Fibroblast of skin of right biceps (primary cell): ENCODE measurements at regions not wholly inside any gene's neighbourhood (a gene's known extent, or its start where the extent isn't known, plus 50 kb on each side); places are given as distances from the start of the nearest gene placed in this dataset.

Experiments
- DNase-seq: peaks from one replicate; pipeline ENCODE4 v3.0.0-alpha.2; 2013

- DNase-seq = peak; percentile 46
Observed at GRCh38 chr13:34506796-34507195, 435.3 kb upstream of the NBEA start.

GRCh38 chr13:34507630-34508029 is 434.4 kb upstream of the NBEA start:
- no peak for DNase-seq

GRCh38 chr13:34512817-34513216 is 429.3 kb upstream of the NBEA start:
- no peak for DNase-seq

DNA sequence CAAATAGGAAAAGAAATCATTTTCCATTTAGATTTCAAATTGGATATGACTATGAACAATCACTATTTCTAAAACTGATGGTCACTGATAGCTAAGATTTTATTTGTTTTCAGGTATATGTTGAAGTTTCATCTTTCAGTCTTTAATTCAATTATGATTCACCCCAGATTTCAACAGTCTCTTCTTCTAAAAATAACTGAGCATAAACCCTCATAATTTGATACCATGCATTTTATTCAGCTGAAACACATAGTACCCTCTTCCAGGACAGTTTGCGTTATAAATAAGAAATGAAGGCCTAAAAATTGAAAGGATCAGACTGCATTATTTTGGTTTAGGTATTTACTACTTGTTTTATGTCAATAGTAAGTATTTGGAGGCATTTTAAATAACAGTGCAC is 428.5 kb upstream of the NBEA start:
- DNase-seq = no peak

DNA sequence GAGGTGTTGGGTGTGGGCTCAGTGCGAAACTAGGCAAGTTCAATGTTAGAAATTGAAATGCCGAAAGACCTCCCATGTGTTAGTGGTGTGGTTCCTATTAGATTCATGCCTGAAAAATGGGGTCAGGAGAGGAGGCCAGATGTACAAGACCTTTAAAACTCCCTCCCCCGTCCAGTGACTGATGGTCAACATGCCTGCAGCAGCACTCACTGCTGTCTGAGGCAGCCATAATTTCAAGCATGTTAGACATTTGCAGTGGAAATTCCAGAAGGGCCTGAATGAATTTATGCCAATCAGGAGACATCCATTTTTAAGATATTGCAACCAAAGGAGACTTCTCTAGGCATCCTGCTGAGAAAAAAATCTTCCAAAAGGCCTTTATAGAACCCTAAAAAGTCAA is 426.9 kb upstream of the NBEA start:
- DNase-seq = no peak

DNA sequence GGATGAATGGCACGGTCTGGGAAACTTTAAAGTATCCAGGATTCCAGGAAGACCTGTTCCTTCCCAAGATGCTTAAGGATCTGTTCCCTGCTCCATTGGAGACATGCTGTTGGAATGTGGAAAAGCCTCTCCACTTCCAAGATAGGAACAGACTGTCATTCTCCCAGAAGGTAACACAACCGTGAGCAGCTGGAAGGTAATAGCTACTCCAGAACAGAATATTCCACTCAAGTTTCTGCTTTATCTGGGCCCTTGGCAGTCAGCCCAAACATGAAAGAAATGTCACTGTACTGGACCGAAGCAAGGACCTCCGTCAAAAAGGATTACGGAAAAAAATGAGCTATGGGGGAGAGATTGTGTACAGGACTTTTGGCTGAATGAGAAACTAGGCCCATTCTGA is 420.9 kb upstream of the NBEA start:
- no peak for DNase-seq

DNA sequence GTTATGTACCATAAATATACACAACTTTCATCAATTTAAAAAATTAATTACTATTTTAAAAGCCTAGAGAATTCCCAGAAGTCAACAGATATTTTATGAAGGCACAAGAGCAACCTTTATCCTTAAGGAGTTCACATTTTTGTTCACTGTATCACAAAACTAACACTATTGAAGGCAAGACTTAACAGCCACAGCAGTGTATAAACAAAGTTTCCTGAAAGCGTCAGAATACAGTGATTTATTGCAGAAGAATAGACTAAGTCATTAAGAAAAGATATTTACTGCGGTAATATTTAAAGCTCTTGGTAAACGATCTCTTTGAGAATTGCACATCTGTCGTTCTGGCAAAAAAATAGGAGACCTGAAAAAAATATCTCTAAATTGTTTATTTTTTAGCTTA is 419.3 kb upstream of the NBEA start:
- peak; percentile 50 for DNase-seq

DNA sequence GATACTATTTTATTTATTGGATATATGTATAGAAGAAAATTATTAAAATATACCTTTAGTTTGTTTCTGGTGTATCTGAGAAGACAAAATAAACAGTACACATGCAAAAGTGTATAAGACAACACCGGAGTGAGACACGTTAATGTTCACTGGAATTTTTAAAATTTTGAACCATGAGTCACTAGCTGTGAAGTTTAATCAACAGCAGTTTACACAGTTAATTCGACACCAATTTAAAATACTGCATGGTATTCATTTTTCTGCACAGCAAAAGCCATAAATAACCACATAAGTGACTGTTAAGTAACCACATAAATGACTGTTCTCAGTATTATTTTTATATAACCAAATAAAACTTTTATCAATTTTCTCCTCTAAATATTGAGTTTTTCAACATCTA is 418.7 kb upstream of the NBEA start:
- DNase-seq = peak; percentile 50

- DNase-seq = no peak
Observed at GRCh38 chr13:34533941-34534340, 408.1 kb upstream of the NBEA start.

- no peak for DNase-seq
Observed at GRCh38 chr13:34542321-34542720, 399.7 kb upstream of the NBEA start.

- DNase-seq = no peak
Observed at GRCh38 chr13:34543836-34544235, 398.2 kb upstream of the NBEA start.

- DNase-seq = no peak
Observed at GRCh38 chr13:34545461-34545860, 396.6 kb upstream of the NBEA start.

DNA sequence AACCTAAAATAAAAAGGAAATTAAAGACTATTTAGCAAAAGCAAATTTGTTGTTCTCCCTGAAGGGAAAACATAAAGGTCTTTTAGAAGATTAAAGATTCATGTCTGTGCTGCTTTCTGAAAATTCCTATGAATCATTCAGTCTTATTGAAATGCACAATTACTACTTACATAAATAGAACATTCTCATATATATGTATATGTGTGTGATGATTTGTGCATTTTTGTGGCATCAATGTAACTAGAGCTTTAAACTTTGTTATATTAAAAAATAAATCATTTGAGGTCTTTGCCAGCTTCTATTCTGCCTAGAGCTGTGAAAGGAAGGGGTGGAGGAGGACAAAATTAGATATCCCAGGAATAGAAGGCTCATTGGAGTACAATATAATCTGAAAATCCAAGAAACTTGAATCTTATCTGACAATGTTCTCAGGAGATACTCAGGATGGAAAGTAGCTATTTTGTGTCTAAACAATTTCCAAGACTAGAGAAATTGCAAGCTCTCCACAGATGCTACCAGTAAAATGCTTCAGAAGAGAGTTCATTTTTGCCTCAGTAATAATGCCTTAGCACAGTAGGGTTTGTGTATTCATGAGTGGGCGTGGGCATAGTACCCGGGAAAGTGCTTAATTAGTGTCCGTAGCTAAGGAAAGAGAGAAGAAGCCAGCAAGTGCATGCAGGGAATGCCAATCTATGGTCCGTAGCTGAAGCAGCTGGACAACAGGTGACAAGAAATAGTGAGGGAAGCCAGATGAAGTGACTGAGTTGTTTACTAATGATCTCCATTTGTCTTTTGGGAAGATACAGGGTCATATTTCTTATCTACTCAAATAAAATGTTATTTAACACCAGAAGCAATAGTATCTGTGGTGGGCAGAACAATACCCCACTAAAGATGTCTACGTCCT is 395.5 kb upstream of the NBEA start:
- DNase-seq = peak; percentile 8

GRCh38 chr13:34547929-34548328 is 394.1 kb upstream of the NBEA start:
- DNase-seq = no peak

DNA sequence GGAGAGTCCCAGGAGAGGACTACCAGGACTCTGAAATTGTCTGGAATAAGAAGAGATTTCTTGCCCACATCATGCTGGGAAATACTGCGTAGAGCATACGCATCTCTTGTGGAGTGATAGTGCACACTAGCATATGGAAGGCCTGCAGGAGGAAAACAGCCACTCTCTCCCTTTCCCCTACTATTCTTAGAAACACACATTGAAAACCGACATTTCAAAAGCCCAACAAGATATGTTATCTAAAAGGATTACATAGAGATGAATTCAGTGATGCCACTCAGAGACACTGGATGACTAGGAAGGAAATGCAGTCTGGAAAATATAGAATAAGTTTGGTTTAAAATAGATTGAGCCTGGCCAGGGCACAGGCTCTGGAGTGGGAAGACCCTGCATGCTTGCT is 388.7 kb upstream of the NBEA start:
- DNase-seq = no peak

DNA sequence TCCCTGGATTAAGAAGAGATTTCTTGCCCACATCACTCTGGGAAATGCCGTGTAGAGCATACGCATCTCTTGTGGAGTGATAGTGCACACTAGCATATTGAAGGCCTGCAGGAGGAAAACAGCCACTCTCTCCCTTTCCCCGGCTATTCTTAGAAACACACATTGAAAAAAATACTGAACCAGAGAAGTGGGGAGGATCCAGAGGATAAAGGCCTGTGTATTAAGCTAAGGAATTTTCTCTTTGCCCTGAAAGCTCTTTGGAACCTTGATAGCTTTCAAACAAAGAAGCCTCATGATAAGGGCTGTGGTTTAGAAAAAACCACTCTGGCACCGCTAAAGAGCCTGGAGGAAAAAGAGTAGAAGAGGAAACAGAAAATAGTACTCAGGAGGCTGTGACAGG is 386.1 kb upstream of the NBEA start:
- no peak for DNase-seq

DNA sequence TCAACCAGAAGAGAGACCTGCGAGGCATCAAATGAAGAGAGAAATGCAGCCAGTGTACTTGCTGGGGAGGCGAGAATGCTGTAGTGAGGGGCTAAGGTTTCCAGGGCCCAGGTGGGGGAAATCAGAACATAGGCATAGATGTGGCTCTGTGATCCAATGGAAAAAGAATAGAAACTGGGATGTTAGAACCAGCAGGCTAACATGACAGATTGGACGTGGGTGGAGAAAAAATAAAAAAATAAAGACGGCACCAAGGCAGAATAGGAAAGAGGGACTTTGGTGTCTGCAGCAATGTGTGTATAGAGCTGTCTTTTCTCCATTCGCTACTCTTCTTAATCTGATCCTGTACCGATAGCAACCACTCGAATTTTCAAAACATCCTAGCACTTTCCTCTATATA is 381.0 kb upstream of the NBEA start:
- DNase-seq = no peak

GRCh38 chr13:34567597-34567996 is 374.5 kb upstream of the NBEA start:
- DNase-seq = no peak

GRCh38 chr13:34570698-34571353 is 371.2 kb upstream of the NBEA start:
- peak; percentile 11 for DNase-seq

- no peak for DNase-seq
Observed at GRCh38 chr13:34571716-34572115, 370.4 kb upstream of the NBEA start.

DNA sequence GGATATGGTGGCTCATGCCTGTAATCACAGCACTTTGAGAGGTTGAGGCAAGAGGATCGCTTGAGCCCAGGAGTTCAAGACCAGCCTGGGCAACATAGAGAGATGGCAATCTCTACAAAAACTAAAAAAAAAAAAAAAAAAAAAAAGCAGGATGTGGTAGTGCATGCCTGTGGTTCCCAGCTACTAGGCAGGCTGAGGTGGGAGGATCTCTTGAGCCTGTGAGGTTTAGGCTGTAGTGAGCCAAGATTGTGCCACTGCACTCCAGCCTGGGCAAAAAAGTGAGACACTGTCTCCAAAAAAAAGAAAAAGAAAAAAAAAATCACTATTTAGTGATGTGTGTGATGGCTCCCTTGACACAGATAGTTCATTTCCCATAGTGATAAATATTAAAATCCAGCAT is 365.0 kb upstream of the NBEA start:
- DNase-seq = peak; percentile 59

DNA sequence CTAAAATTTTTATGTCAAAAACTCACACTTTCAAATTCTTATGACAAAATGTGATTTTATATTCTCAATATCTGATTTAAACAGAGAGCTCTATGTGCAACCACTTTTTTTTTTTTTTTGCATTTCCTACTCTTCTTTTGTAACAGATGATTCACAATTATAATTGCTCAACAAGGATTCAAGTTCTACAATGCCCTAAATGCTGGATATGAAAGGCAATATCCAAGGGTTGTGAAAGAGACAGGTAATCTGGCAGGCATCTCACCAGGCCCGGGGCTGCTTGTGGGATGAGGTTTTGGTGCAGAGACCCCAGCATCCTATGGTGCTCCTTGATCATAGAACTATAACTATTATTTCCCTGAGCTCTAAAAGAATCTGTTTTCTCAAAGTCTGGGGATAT is 363.6 kb upstream of the NBEA start:
- no peak for DNase-seq

GRCh38 chr13:34578917-34579316 is 363.2 kb upstream of the NBEA start:
- no peak for DNase-seq

GRCh38 chr13:34583181-34583580 is 358.9 kb upstream of the NBEA start:
- no peak for DNase-seq

GRCh38 chr13:34587576-34587975 is 354.5 kb upstream of the NBEA start:
- peak; percentile 53 for DNase-seq
